ENCODE measurements at regions not wholly inside any gene's neighbourhood (a gene's known extent, or its start where the extent isn't known, plus 50 kb on each side); places are given as distances from the start of the nearest gene placed in this dataset.
"Not testable (repeated sequence)": the region's sequence is repeated elsewhere in the genome, so short reads cannot be mapped to it uniquely, and the experiment has no call there.

DNA sequence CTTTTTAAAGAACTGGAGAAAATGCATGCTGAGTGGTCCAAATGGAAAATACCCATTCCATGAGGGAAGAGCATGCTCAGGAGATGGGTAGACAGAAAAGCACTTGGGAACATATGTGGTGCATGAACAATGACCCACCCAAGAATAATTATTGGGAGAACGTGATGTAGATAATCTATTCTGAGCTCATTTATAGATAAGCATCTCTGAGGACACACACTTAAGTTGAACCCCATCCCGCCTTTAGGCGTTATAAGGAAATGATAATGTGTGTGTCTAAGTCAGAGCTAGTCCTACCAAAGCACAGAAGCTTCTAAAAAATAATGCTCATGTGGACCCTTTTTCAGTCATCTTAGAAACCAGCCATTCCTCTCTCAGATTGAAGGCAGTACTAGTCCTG lies 189.9 kb downstream of the KTN1 start:
- no peak for DNase-seq

- DNase-seq = no peak
These were observed 191.4 kb downstream of the KTN1 start for GRCh38 chr14:55771242-55771981.

GRCh38 chr14:55772486-55772885 lies 192.5 kb downstream of the KTN1 start:
- DNase-seq = no peak

DNA sequence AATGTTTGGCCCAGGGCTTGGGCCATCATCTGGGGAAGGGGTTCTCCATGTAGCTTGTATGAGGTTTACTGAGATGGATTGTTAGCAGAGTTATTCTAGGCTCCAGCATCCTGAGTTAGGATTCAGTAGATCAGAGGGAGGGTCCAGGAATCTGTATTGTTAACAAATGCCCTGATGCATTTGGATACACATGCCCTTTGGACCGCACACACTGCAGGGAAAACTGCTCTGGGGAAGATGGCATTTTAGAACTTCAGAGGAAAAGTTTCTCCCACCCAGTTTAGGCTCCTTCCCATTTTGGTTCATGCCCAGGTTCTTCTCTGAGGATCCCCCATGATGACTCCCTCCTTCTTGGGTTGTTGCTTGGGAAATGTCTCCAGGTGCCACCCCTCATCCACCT lies 193.3 kb downstream of the KTN1 start:
- DNase-seq = no peak

DNA sequence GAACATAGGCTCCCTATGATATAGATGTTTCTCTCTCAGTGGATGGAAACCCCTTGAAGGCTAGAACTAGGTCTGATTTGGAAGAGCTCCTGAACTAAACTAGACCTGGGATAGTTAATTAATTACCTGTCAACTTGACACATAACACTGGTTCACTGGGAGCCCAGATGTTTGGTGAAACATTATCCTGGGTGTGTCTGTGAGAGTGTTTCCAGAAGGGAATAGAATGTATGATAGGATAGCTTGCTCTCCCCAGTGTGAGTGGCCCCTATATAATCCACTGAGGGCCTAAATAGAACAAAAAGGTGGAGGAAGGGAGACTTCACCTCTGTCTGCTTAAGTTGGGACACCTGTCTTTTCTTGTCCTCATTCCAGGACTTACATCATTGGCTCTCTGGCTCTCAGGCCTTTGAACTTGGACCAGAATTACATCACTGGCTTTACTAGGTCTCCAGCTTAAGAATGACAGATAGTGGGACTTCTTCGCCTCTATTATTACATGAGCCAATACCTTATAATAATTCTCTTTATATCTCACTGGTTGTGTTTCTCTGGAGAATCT lies 194.1 kb downstream of the KTN1 start:
- no peak for DNase-seq

- DNase-seq = no peak
These were observed 197.9 kb downstream of the KTN1 start for GRCh38 chr14:55777877-55778276.

- no peak for DNase-seq
These were observed 200.3 kb downstream of the KTN1 start for GRCh38 chr14:55780156-55780946.

DNA sequence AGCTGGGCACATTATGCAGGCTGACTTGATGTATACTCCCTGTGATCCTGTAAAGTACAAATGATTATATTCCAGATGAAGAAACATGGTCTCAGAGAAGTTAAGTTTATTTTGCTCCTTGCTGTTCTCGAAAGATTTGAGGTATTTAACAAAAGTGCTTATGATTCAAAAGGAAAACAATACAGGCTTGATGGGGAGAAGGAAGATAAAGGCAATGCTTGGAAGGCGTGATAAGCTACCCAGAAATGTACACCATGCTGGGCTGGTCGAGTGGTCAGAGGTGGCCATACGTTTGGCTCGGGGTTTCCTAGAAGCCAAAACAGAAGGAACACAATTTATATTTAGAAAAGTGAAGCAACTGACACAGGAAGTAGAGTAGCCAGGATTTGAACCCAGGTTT lies 201.0 kb downstream of the KTN1 start:
- DNase-seq = no peak

DNA sequence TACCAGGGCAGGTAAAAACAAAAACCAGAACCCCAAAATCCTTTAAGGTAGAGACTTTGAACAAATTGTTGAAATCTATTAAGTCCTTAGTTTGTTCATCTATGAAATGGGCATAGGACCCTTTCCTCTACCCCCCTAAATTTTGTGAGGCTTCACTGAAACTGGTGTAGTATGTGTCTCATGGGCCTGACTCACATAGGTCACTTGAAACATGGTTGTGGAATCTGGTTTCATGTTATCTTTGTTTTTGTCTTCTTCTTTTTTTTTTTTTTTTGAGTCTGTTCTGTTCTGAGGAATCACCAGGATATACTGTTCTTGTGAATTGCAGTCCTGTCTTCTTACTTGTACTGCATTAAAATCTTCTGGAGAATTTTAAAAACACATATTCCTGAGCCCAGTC lies 202.2 kb downstream of the KTN1 start:
- no peak for DNase-seq

GRCh38 chr14:55789406-55789805 lies 209.4 kb downstream of the KTN1 start:
- no peak for DNase-seq

- DNase-seq = no peak
These were observed 214.9 kb downstream of the KTN1 start for GRCh38 chr14:55794655-55795595.

DNA sequence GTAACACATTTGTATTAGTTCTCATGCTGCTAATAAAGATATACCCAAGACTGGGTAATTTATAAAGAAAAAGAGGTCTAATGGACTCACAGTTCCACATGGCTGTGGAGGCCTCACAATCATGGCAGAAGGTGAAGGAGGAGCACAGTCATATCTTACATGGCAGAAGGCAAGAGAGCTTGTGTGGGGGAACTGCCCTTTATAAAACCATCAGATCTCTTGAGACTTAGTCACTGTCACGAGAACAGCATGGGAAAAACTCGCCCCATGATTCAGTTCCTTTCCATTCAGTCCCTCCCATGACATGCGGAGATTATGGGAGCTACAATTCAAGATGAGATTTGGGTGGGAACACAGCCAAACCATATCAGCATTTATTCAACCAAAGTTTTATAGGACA lies 216.5 kb downstream of the KTN1 start:
- DNase-seq = not testable (repeated sequence)

GRCh38 chr14:55798406-55798805 lies 218.4 kb downstream of the KTN1 start:
- no peak for DNase-seq

DNA sequence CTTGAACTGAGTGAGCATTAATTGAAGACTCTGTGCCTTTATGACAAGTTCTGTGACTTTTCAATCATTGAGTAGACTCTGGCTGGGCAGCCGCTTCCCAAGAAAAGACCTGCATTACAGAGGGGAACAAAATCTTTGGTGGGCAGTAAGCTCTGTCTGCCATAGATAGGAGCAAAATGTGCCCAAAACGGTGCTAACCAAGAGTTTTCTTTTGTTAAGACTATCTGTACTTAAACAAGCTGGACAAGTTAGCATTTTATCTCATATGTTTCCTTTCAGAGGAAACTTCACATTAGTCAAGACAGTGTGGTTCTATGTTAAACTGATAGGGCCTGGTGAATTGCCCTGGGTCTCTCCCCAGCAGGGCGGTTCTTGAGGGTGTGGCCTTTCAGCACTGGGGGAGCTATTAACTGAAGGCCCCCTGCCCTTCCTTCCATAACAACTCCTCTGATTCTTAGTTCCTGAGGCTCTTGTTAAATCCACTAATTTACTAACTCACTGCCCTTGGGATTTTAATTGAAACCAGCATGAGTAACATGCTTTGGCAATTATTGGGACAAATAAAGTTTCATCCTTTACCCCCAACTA lies 219.6 kb downstream of the KTN1 start:
- no peak for DNase-seq

- no peak for DNase-seq
These were observed 220.3 kb downstream of the KTN1 start for GRCh38 chr14:55800156-55800785.

DNA sequence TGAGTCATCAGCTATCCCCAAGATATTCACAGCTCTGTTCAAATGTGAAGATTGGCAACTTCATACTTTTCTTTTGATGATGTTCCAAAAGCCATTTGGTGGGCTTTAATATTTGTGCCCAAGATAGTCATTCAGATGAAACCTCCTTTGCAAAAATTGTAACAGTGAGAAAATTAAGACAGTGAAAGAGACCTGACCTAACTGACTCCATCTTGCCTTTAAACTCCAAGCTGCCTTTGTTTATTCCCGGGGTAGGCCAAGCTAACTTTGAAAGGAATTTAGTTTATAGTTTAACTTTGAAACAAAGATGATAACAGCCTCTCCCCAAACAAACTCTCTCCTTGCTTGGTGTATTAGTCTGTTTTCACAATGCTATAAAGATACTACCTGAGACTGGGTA lies 221.1 kb downstream of the KTN1 start:
- DNase-seq = no peak

DNA sequence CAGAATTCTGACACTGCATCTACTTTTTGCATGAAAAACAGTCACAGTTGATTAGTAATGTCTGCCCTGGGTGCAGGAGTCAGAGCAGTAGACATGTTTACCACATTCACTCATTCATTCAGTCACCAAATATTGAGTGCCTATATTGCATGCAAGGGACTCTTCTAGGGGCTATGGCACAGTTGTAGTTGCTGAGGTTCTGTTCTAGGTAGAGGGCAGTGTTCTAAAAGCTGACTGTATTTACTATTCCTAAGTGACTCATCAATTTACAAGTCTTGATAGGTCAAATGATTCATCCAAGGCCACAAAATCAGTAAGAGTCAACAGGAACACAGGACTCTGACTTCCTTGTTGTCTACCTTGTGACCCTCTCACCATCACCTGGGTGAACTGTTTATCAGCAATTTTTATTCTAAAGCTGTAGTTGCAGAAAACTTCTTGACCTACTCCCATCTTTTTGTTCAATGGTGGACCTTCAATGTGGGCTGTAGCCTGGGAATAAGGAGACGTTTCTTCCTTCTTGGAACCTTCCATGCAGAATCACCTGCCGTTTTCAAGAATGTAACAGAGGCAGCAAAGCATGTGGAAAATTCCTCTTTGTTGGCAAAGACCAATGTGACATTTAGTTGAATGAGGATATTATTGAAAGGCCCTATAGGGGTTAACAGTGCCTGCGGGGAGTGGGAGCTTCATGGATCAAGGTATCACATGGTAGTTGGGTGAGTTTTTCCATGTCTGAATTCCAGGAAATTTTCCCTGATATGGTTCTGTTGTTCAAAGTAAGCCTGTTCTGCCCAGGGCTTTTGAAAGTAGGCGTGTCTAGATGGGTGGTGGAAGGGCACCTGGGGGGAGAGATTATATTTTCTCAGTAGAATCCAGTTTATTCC lies 223.2 kb downstream of the KTN1 start:
- DNase-seq = no peak

GRCh38 chr14:55803873-55804553 lies 224.0 kb downstream of the KTN1 start:
- no peak for DNase-seq

DNA sequence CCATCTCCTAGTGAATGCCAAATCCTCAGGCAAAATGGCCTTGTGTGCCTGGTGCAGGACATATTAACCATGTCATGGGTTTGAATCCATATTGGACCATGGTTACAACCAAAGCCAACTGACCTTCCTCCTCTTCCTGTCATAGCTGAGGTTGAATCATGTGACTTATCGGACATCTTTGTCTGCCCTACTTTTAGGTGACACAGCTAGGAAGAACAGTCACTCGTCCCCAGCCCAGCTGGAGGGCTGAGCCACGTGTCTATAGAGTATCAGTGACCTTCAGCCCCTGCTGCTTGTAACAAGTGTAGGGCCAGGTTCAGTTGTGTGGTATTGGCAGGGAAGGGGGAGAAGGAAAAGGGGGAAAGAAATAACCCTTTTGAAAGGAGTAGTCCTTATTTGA lies 225.2 kb downstream of the KTN1 start:
- no peak for DNase-seq
